ENCODE measurements at regions not wholly inside any gene's neighbourhood (a gene's known extent, or its start where the extent isn't known, plus 50 kb on each side); places are given as distances from the start of the nearest gene placed in this dataset.

GRCh38 chr10:128301051-128301450 is 174.8 kb upstream of the MKI67 start:
- Histone ChIP-seq H3K4me2 (ENCODE audit: insufficient read depth, low read length) (no peak overlapping the region), H4K20me1 (replicated peaks; ENCODE audit: control insufficient read depth, extremely low read depth, insufficient read depth, low read length) (no peaks in the 10 kb centered on the region), H3K27me3 (ENCODE audit: control insufficient read depth in 2 of 2, insufficient read depth in 2 of 2, low read length in 2 of 2) (no peaks in the 10 kb centered on the region), H3K9me3 (replicated peaks; ENCODE audit: control insufficient read depth, insufficient read depth, low read length) (no peaks in the 10 kb centered on the region), H3K9me1 (replicated peaks; ENCODE audit: control insufficient read depth, extremely low read depth, insufficient read depth, low read length) (no peaks in the 10 kb centered on the region), H3K4me1 (ENCODE audit: control insufficient read depth, extremely low read depth, insufficient read depth, low read length) (no peaks in the 10 kb centered on the region), H3K4me3 (replicated peaks in 1 of 3; ENCODE audit: insufficient read depth in 1 of 3, low read depth in 1 of 3, low read length in 3 of 3) (no peak overlapping the region), H3K79me2 (ENCODE audit: control insufficient read depth, insufficient read depth, low read length) (no peaks in the 10 kb centered on the region), H3K9ac (replicated peaks; ENCODE audit: extremely low read depth, insufficient read depth, low read length) (no peak overlapping the region), H3K27ac (ENCODE audit: insufficient read depth, low read depth, low read length) (no peak overlapping the region), H3K36me3 (ENCODE audit: control insufficient read depth in 2 of 2, extremely low read depth in 1 of 2, insufficient read depth in 2 of 2, low read length in 2 of 2) (no peaks in the 10 kb centered on the region), H2AFZ (ENCODE audit: low read depth, low read length) (no peak overlapping the region)
- dilution Hi-C loops (cut with MboI; ENCODE audit: extremely low pct_ligation_motif_present, low sequenced_read_pairs), result no loop called here
- intact Hi-C loops (cut with micrococcal nuclease), result no loop called here
- CTCF ChIA-PET, result no interaction called here
- no peak for TF ChIP-seq MYC (IDR thresholded peaks at IDR 0.05; ENCODE audit: low read depth, low read length)
- TF ChIP-seq JUN (IDR thresholded peaks at IDR 0.05; ENCODE audit: borderline replicate concordance, insufficient read depth, insufficient read length, low read depth), result no peak
- TF ChIP-seq FOS (IDR thresholded peaks at IDR 0.05; ENCODE audit: borderline replicate concordance, insufficient read depth, low read length), result no peak
- no peak for TF ChIP-seq POLR2AphosphoS5 (IDR thresholded peaks at IDR 0.05; ENCODE audit: insufficient read depth, low read depth, low read length)
- TF ChIP-seq GATA2 (IDR thresholded peaks at IDR 0.05; ENCODE audit: insufficient read depth, insufficient read length, low read depth, low read length), result no peak
- TF ChIP-seq CTCF (IDR thresholded peaks at IDR 0.05; ENCODE audit: extremely low read depth in 1 of 2, insufficient read depth in 1 of 2, low read depth in 1 of 2, low read length in 2 of 2), result no peak
- no peak for TF ChIP-seq POLR2A (IDR thresholded peaks at IDR 0.05; ENCODE audit: low read depth, low read length)
- no peak for TF ChIP-seq EZH2 (IDR thresholded peaks at IDR 0.05; ENCODE audit: borderline replicate concordance, low read depth, low read length, severe bottlenecking)
- no peak for TF ChIP-seq MAX (IDR thresholded peaks at IDR 0.05; ENCODE audit: insufficient read depth, insufficient read length)
- DNase-seq (ENCODE audit: low read depth, low spot score) (no peak), FAIRE-seq (no peak)
- POLR2A ChIA-PET, result no interaction called here
- no TSS peak for BruUV-seq (replicated peaks)
